DND-41 (cell line): ENCODE measurements at regions not wholly inside any gene's neighbourhood (a gene's known extent, or its start where the extent isn't known, plus 50 kb on each side); places are given as distances from the start of the nearest gene placed in this dataset.

Experiments
- ATAC-seq: fragments of 200-7000 bp; cut with Tn5 transposase; 3 replicates; pipeline ENCODE4 v1.9.1; 2021; ENCODE audit warnings: low read depth; ENCODE audit not compliant: insufficient read depth
- DNase-seq: peaks from one replicate; pipeline ENCODE4 v3.0.0-alpha.2; 2020
- H2AFZ ChIP-seq: 2 replicates; pipeline ENCODE4 v1.6.0; 2012; ENCODE audit warnings: low read depth, low read length
- H3K27ac ChIP-seq: 2 replicates; pipeline ENCODE4 v1.5.1; 2012; ENCODE audit warnings: low read length, inconsistent platforms
- H3K27me3 ChIP-seq: fragments of 200-600 bp; sonication (generic); 2 replicates; pipeline ENCODE4 v1.6.0; 2012; ENCODE audit warnings: low read length, mild to moderate bottlenecking, inconsistent platforms; ENCODE audit not compliant: insufficient read depth, poor library complexity
- H3K36me3 ChIP-seq: 2 replicates; pipeline ENCODE4 v1.5.1; 2012; ENCODE audit warnings: low read length, inconsistent platforms; ENCODE audit not compliant: insufficient read depth
- H3K4me1 ChIP-seq: 2 replicates; pipeline ENCODE4 v1.5.1; 2012; ENCODE audit warnings: mild to moderate bottlenecking, low read length; ENCODE audit not compliant: insufficient read depth
- H3K4me2 ChIP-seq: 2 replicates; pipeline ENCODE4 v1.6.0; 2012; ENCODE audit warnings: mild to moderate bottlenecking, moderate library complexity, low read length, inconsistent platforms; ENCODE audit not compliant: insufficient read depth
- H3K4me3 ChIP-seq, 2 experiments: fragments of 200-600 bp in 1 of 2; shearing (Covaris generic) in 1 of 2; 2 replicates each; pipeline ENCODE4 v1.5.1; 2012 to 2016; ENCODE audit warnings: inconsistent platforms in 2 of 2, low read length in 2 of 2, mild to moderate bottlenecking in 2 of 2, low read depth in 1 of 2, moderate library complexity in 1 of 2
- H3K79me2 ChIP-seq: 2 replicates; pipeline ENCODE4 v1.6.0; 2012; ENCODE audit warnings: low read length, inconsistent platforms; ENCODE audit not compliant: insufficient read depth
- H3K9ac ChIP-seq: 2 replicates; pipeline ENCODE4 v1.6.0; 2012; ENCODE audit warnings: low read depth, mild to moderate bottlenecking, inconsistent platforms, low read length, moderate library complexity
- H3K9me3 ChIP-seq: 2 replicates; pipeline ENCODE4 v1.5.1; 2012; ENCODE audit warnings: low read length, moderate library complexity, mild to moderate bottlenecking, inconsistent platforms; ENCODE audit not compliant: insufficient read depth, severe bottlenecking
- H4K20me1 ChIP-seq: 2 replicates; pipeline ENCODE4 v1.6.0; 2012; ENCODE audit warnings: low read length; ENCODE audit not compliant: insufficient read depth
- EZH2 ChIP-seq: IDR thresholded peaks from 3 replicates; pipeline ENCODE4 v1.6.1; 2012; ENCODE audit warnings: borderline replicate concordance, low read depth, mild to moderate bottlenecking, moderate library complexity, low read length, inconsistent platforms; ENCODE audit not compliant: severe bottlenecking
- TF ChIP-seq, protein P1 (sequence below): IDR thresholded peaks from 2 replicates; pipeline ENCODE4 v1.5.1; 2012; ENCODE audit warnings: borderline replicate concordance, low read length, moderate library complexity, mild to moderate bottlenecking; ENCODE audit not compliant: poor library complexity, severe bottlenecking; ENCODE audit errors: extremely low read depth

DNA sequence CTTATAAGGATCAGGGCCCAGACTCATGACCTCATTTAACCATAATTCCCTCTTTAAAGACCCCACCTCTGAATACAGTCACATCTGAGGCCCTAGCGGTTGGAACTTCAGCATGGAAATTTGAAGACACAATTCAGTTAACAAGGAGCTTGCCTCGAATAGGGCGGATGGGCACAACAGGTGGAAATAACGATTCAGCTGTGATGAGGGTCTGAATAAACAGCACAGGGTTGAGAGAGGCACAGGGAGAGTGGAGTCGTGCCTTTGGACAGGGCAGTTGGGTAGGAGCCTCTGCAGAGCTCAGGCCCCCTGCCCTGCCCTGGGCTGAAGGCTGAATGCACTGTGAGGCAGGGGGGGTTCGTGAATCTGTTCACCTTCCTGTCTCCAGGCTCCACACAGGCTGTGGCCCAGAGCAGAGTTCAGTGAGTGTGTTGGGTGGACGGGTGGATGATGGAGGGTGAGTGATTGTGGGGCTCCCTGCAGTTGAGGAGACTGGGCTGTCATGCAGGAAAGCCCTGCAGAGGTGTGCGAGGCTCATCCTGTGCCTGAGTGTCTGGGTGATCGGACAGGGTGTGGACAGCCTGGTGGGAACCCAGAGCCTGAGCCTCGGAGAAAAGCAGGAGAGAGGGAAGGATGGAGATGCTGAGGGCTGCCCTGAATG lies 243.1 kb downstream of the FOXD2 start:
- H2AFZ ChIP-seq, result no peak overlapping the region
- H3K4me3 ChIP-seq, result no peak overlapping the region
- no peaks in the 10 kb centered on the region for H4K20me1 ChIP-seq
- no peaks in the 10 kb centered on the region for H3K9me3 ChIP-seq
- H3K4me2 ChIP-seq, result no peak overlapping the region
- no peaks in the 10 kb centered on the region for H3K4me1 ChIP-seq
- H3K9ac ChIP-seq, result no peak overlapping the region
- DNase-seq (no peak), ATAC-seq (no peak)
- H3K79me2 ChIP-seq, result no peaks in the 10 kb centered on the region
- H3K27me3 ChIP-seq, result peaks cover 16% of the 10 kb centered on the region
- no peak for TF ChIP-seq EZH2
- TF ChIP-seq, protein P1, sequence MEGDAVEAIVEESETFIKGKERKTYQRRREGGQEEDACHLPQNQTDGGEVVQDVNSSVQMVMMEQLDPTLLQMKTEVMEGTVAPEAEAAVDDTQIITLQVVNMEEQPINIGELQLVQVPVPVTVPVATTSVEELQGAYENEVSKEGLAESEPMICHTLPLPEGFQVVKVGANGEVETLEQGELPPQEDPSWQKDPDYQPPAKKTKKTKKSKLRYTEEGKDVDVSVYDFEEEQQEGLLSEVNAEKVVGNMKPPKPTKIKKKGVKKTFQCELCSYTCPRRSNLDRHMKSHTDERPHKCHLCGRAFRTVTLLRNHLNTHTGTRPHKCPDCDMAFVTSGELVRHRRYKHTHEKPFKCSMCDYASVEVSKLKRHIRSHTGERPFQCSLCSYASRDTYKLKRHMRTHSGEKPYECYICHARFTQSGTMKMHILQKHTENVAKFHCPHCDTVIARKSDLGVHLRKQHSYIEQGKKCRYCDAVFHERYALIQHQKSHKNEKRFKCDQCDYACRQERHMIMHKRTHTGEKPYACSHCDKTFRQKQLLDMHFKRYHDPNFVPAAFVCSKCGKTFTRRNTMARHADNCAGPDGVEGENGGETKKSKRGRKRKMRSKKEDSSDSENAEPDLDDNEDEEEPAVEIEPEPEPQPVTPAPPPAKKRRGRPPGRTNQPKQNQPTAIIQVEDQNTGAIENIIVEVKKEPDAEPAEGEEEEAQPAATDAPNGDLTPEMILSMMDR, result no peak
- H3K27ac ChIP-seq, result no peak overlapping the region
- no peaks in the 10 kb centered on the region for H3K36me3 ChIP-seq

DNA sequence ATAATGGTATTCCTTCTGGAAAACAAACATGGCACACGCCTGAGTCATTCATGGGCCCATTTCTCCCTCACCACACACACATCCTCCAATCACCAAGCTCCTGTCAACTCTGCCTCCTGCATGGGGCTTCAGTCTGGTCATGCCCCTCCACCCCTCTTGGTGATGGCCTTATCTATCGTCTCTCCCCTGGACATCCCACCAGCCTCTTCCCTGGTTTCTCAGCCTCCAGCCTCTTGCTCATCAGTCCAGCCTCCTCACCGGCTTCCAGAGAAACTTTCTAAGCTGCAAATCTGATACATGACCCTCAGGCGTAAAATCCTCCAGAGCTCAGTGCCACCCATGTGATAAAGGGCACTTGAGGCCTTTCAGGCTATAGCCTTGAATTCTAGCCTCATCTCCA lies 243.9 kb downstream of the FOXD2 start:
- H3K4me3 ChIP-seq, result no peak overlapping the region
- no peak overlapping the region for H2AFZ ChIP-seq
- no peaks in the 10 kb centered on the region for H3K4me1 ChIP-seq
- ATAC-seq (no peak), DNase-seq (no peak)
- H3K9me3 ChIP-seq, result no peaks in the 10 kb centered on the region
- no peak overlapping the region for H3K9ac ChIP-seq
- TF ChIP-seq EZH2, result no peak
- TF ChIP-seq, protein P1, result no peak
- H3K4me2 ChIP-seq, result no peak overlapping the region
- peaks cover 19% of the 10 kb centered on the region for H3K27me3 ChIP-seq
- H3K79me2 ChIP-seq, result no peaks in the 10 kb centered on the region
- no peak overlapping the region for H3K27ac ChIP-seq
- no peaks in the 10 kb centered on the region for H3K36me3 ChIP-seq
- H4K20me1 ChIP-seq, result no peaks in the 10 kb centered on the region

DNA sequence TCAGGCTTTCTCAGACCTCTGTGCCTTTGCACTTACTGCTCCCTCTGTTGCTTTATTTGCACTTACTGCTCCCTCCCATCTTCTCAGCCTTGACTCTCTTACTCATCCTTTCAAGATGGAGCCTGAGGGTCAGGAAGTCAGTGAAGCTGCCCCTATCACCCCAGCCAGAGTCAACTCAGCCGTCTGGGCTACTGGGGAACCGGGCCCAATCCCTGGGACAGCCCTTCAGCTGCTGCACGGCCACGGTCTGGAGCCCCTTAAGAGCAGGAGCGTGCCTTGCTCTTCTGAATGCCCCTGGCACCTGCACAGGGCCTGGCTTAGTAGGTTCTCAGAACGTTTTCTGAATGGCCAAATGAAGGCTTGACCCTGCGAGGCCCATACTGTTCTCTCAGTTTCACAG lies 244.4 kb downstream of the FOXD2 start:
- no peaks in the 10 kb centered on the region for H3K9me3 ChIP-seq
- no peaks in the 10 kb centered on the region for H3K79me2 ChIP-seq
- ATAC-seq (no peak), DNase-seq (no peak)
- H3K9ac ChIP-seq, result no peak overlapping the region
- peaks cover 21% of the 10 kb centered on the region for H3K27me3 ChIP-seq
- TF ChIP-seq EZH2, result no peak
- TF ChIP-seq, protein P1, result no peak
- no peak overlapping the region for H3K4me2 ChIP-seq
- no peak overlapping the region for H3K27ac ChIP-seq
- no peak overlapping the region for H2AFZ ChIP-seq
- H3K36me3 ChIP-seq, result no peaks in the 10 kb centered on the region
- H4K20me1 ChIP-seq, result no peaks in the 10 kb centered on the region
- no peaks in the 10 kb centered on the region for H3K4me1 ChIP-seq
- H3K4me3 ChIP-seq, result no peak overlapping the region
